ENCODE measurements at regions not wholly inside any gene's neighbourhood (a gene's known extent, or its start where the extent isn't known, plus 50 kb on each side); places are given as distances from the start of the nearest gene placed in this dataset.

DNA sequence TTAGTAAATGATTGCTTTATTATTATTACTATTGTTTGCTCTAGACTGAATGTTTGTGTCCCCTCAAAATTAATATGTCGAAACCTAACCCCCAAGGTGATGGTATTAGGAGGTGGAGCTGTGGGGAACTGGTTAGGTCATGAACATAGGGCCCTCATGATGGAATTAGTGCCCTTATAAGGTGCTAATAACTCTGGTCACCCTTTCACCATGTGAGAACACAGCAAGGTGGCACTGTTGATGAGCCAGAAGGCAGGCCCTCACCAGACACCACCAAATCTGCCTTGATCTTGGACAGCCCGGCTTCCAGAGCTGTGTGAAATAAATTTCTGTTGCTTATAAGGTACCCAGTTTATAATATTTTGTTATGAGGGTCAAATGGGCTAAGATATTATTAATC, 95.8 kb downstream of the BDNF start:
- DNase-seq: no peak
- TF ChIP-seq POLR2A (IDR thresholded peaks at IDR 0.05; ENCODE audit: low read length) (no peak), GATA1 (IDR thresholded peaks at IDR 0.05; ENCODE audit: low read depth, low read length) (no peak)

DNA sequence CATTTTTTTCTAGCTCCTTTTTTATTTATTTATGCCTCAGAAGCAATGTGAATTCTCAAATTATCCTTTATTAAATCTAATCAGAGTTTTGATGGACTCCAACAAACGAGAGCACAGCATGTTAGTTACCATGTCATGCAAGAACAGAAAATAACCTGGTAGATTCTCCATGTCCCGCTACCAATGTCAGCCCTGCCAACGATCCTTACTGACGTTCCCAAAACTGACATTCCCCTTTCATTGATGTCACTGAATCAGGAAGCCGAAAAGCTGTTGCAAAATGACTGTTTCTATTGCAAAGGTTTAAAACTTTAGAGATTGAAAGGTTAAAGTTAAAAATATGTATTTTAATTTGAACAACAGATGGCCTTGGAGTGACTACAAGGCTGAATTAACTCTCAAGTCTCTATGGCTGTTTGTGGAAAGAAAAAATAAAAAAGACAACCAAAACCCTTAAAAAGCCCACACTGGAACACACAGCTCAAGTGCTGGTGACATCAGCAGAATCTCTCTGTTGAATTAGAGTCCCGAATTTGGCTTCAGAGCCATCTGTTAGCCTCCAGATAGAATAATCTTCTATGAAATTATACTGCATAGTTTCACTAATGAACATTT, 96.8 kb downstream of the BDNF start:
- DNase-seq: no peak
- TF ChIP-seq POLR2A (IDR thresholded peaks at IDR 0.05; ENCODE audit: low read length) (no peak), GATA1 (IDR thresholded peaks at IDR 0.05; ENCODE audit: low read depth, low read length) (no peak)

DNA sequence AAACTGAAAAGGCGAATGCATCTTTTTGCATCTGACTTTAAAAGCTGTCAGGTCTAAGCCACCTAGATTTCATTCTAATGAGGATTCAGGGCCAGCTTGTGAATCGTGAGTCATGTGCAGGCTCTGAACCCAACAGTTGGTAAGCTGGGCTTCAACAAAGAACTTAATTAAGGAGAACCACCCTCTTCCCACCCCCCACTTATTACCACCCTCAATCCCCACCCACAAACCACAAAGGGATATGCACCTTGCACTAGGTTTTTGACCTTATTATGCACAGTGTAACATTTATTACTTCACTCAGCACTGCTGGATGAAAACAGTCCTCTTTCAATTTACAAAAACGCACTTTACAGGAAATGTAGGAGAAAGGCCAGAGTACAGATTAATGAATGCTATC, 94.1 kb upstream of the LIN7C start:
- TF ChIP-seq POLR2A (IDR thresholded peaks at IDR 0.05; ENCODE audit: low read length): no peak
- TF ChIP-seq GATA1 (IDR thresholded peaks at IDR 0.05; ENCODE audit: low read depth, low read length): no peak
- DNase-seq: no peak

DNA sequence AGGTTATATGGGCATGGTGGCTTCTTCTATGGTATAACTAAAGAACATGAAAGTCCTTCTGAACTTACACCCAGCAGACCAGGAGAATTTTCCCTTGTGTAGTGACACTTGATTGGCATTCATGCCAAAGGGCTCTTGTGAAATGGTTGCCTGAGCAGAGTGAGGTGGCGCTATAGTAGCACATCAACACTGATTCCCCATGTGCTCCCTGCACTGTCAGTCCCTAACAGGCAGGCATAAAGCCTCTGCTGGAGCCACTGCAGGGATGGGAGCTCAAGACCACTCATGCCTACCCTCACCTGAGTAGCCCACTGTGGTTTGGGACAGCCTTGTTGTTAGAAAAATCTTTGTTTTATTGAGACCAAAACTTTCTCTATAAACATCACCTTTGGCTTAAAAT, 92.6 kb upstream of the LIN7C start:
- no peak for TF ChIP-seq POLR2A (IDR thresholded peaks at IDR 0.05; ENCODE audit: low read length)
- TF ChIP-seq GATA1 (IDR thresholded peaks at IDR 0.05; ENCODE audit: low read depth, low read length): no peak
- no peak for DNase-seq

DNA sequence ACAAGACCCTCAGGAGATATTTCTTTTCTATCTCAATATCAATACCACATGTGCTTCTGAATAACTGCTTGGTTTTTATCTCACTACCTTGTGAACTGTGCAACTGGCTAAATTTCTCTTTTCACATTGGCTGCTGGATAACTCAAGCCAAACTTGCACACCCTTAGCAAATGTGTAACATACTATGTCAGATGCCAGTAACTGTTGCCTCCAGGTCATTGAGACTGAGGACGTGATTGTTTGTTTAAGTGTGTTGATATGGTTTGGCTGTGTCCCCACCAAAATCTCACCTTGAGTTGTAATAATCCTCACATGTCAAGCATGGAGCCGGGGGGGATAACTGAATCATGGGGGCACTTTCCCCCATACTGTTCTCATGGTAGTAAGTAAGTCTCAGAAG, 90.2 kb upstream of the LIN7C start:
- no peak for TF ChIP-seq GATA1 (IDR thresholded peaks at IDR 0.05; ENCODE audit: low read depth, low read length)
- no peak for TF ChIP-seq POLR2A (IDR thresholded peaks at IDR 0.05; ENCODE audit: low read length)
- DNase-seq: no peak

DNA sequence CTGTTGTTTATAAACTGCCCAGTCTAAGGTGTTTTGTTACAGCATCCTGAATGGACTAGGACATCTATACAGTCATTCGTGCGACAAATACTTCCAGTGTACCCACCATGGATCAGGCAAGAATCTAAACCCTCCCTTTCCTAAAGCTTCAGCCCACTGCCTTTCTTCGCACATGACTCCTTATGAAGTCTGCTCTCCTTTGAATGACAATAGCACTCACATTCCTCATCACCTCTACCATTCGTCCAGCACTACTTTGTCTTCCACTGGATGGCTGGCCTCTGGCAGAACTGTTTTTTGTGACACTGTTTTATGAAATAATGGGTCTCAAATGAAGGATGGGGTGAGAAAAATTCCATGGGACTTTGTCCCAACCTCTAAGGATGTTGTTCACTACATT, 89.8 kb upstream of the LIN7C start:
- no peak for DNase-seq

DNA sequence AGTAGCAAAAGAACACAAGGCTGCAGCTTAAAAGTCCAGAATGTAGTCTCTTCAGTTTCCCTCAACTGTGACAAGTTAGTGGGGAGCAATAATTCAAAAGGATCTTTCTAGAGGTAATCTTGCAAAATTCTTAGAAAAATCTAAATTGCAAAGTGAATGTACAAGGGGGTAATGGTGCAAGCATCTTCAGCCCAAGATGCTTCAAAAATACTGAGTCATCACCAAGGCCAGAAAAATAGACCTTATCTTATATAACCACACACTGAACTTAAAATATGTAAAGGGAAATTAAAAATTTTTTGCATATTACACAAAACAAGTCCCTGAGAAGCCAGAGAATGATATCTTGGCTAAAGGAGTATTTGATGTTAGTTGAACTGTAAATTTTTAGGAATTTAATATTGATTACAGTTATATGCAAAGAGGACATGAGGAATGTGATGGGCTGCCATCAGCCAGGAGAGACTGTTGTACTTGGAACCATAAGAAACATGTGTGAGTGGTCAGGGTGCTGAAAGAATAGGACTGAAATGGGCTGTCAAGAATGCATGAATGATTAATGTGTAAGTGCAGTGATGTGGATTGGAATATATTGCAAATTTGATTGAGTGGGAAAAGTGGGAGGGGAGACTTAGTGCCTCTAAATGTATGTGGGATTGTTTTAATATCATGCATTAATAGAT, 85.7 kb upstream of the LIN7C start:
- TF ChIP-seq GATA1 (IDR thresholded peaks at IDR 0.05; ENCODE audit: low read depth, low read length) (no peak), POLR2A (IDR thresholded peaks at IDR 0.05; ENCODE audit: low read length) (no peak)
- peak; percentile 3 to 9 for DNase-seq

More for the DNA sequence above, 89.8 kb upstream of the LIN7C start:
- TF ChIP-seq GATA1 (IDR thresholded peaks at IDR 0.05; ENCODE audit: low read depth, low read length) (no peak), POLR2A (IDR thresholded peaks at IDR 0.05; ENCODE audit: low read length) (no peak)

DNA sequence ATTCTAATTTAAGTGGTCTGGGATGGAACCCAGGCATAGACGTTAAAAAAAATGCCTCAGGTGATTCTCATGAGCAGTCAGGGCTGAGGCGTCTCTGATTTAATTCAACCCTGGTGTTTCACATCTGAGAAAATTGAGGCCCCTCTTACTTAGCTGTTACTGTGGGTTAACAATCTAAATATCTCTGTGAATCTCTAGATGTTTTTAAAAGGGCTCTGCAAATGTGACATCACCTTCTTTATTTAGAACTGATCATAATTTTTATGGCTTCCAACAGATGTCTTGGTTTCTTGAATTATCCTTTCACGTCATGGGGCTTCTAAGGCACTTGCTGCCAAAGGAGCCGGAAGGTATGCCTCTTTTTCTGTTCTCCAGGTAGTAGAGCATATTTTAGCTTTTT, 76.1 kb upstream of the LIN7C start:
- no peak for DNase-seq
- no peak for TF ChIP-seq GATA1 (IDR thresholded peaks at IDR 0.05; ENCODE audit: low read depth, low read length)
- no peak for TF ChIP-seq POLR2A (IDR thresholded peaks at IDR 0.05; ENCODE audit: low read length)

DNA sequence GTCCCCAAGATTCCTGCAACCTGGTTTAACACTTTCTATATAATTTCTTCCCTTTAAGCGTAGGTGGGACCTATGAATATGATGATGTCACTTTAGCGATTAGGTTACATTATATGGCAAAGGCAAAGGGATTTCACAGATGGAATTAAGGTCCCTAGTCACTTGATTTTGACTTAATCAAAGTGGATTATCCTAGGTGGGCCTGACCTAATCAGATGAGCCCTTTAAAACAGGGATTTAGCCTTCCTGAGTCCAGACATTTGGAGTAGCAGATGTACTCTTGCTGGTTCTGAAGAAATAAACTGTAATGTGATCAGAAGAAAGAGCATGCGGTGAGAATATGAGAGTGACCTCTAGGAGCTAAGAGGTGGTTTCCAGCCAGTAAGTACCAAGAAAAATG, 67.8 kb upstream of the LIN7C start:
- no peak for DNase-seq
- no peak for TF ChIP-seq GATA1 (IDR thresholded peaks at IDR 0.05; ENCODE audit: low read depth, low read length)
- no peak for TF ChIP-seq POLR2A (IDR thresholded peaks at IDR 0.05; ENCODE audit: low read length)

DNA sequence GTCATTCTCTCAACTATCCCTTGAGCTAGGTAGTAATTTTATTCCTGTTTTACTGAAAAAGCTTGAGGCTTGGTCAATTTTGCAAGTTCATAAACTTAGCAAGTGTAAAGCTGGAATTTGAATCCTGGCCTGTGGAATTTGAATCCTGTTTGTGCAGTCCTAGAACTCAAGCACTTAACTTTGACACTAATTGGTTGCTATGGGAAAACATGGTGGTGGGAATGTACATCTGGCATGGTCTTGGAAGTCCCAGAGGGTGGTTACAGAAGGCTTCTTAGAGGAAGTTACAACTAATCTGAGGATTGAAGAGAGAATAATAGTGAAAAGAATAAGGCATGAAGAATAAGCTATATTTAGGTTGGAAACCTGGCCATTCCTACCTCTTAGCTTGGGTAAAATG, 66.5 kb upstream of the LIN7C start:
- DNase-seq: no peak
- TF ChIP-seq POLR2A (IDR thresholded peaks at IDR 0.05; ENCODE audit: low read length) (no peak), GATA1 (IDR thresholded peaks at IDR 0.05; ENCODE audit: low read depth, low read length) (no peak)

DNA sequence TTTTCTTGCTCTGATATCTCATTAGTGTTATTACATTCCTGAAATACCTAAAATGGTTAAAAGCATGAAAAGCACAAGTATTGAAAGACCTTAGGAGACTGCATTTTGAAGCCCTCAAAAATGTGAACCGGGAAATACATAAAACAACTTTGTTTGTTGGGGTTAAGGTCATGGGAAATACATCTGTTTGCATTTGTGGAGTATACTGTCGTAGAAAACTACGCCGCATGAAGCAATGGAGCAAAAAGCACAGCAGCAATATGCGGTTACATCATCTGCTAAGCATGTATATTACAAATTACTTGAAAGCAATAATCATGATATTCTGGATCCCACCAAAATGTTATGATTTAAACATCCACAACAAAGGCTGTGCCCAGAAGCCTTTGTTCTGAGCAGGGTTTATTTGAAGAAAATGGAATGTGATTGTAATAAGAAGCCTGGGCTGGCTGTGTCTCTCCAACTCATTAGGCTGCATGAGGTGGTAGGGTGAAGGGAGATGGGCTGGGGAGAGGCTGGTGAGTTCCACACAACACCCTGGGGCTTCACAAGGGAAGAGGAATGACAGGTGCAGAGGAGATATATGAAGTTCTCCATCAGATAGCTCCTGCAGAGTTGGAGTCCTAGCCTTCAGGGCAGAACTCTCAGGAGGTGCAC, 64.7 kb upstream of the LIN7C start:
- TF ChIP-seq POLR2A (IDR thresholded peaks at IDR 0.05; ENCODE audit: low read length) (no peak), GATA1 (IDR thresholded peaks at IDR 0.05; ENCODE audit: low read depth, low read length) (no peak)
- DNase-seq: no peak

DNA sequence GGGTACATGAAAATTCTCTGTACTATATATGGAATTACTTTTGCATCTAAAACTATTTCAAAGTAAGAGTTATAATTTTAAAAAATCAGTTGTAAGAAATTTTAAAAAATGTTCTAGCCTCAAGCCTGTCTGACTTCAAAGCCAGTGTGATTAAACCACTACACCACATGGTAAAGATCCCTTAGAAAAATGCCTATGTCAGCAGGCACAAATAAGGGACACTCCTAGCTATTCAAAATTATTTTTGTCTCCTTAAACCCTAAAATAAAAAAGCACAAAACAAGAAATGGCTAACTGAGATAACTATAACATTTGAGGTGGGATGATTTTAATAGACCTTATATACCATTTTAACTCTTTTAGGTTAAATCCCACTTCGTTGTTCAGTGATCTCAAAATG, 64.0 kb upstream of the LIN7C start:
- no peak for TF ChIP-seq POLR2A (IDR thresholded peaks at IDR 0.05; ENCODE audit: low read length)
- no peak for TF ChIP-seq GATA1 (IDR thresholded peaks at IDR 0.05; ENCODE audit: low read depth, low read length)
- DNase-seq: no peak

DNA sequence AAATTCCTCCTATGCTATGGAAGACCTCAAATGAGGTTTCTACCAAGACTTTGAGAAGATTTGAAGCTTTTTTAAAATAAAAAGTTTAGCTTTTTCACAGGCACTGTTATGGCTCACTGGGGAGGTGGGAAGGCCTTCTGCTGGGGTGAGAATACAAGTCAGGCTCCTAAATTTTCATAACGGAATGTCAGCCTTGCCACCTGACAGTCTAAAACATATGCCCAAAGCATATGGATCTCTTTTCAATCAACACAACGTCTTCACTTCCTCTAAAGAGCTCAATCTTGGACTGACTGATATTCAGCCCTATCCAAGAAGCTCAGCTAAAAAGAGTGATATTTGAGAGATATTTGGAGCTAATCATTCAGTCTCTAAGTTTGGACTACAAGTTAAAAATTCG, 57.1 kb upstream of the LIN7C start:
- TF ChIP-seq POLR2A (IDR thresholded peaks at IDR 0.05; ENCODE audit: low read length): no peak
- no peak for DNase-seq

DNA sequence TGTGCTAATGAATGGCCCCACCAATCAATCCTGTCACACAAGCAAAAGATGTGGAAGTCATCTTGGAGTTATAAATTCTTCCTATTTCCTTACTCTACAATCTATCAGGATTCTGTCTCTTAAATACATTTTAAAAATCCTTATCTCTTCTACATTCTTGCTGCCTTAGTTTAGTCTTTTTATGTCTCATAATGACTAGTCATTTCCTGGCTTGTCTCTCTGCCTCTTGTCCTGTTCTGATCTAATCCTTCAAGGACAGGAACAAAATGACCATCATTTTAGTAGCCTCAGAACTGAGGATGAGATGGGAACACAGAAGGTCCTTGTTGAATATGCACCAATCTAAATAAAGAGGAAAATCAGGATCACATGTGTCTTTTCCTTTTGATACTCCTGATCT, 56.6 kb upstream of the LIN7C start:
- DNase-seq: no peak
- TF ChIP-seq POLR2A (IDR thresholded peaks at IDR 0.05; ENCODE audit: low read length): no peak
- TF ChIP-seq GATA1 (IDR thresholded peaks at IDR 0.05; ENCODE audit: low read depth, low read length): no peak

DNA sequence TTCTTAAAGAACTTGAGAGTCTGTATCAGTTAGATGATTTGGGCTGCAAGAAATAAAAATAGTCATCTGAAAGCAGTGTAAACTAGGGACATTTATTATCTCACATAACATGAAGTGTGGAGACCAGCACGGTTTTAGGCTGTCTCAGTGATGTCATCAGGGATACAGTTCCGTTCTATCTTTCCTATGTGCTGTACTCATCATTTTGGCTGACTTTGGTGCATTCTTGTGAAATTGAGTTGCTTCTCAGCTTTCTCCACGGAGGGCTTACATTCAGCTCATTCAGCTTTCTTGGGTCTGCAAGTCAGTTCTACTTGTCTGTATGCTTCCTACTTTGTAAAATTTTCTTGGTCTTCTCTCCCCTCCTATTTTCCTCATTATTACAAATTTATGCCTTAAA, 51.8 kb upstream of the LIN7C start:
- DNase-seq: no peak
- TF ChIP-seq GATA1 (IDR thresholded peaks at IDR 0.05; ENCODE audit: low read depth, low read length) (no peak), POLR2A (IDR thresholded peaks at IDR 0.05; ENCODE audit: low read length) (no peak)

Data from erythroblast (primary cell).